Retinal pigment epithelial cell (primary cell): ENCODE measurements at regions not wholly inside any gene's neighbourhood (a gene's known extent, or its start where the extent isn't known, plus 50 kb on each side); places are given as distances from the start of the nearest gene placed in this dataset.
"Not testable (repeated sequence)": the region's sequence is repeated elsewhere in the genome, so short reads cannot be mapped to it uniquely, and the experiment has no call there.

Experiments
- DNase-seq: peaks from one replicate; pipeline ENCODE4 v3.0.0-alpha.2; 2010; ENCODE audit warnings: low read depth
- H3K4me3 ChIP-seq: 2 replicates; pipeline ENCODE4 v1.5.1; 2011; ENCODE audit warnings: mild to moderate bottlenecking, low read length, control low read depth, moderate library complexity
- TF ChIP-seq, protein P1 (sequence below): conservative IDR thresholded peaks from 2 replicates; pipeline ENCODE4 v1.5.1; 2011; ENCODE audit warnings: low read depth, low read length, control low read depth, inconsistent platforms

DNA sequence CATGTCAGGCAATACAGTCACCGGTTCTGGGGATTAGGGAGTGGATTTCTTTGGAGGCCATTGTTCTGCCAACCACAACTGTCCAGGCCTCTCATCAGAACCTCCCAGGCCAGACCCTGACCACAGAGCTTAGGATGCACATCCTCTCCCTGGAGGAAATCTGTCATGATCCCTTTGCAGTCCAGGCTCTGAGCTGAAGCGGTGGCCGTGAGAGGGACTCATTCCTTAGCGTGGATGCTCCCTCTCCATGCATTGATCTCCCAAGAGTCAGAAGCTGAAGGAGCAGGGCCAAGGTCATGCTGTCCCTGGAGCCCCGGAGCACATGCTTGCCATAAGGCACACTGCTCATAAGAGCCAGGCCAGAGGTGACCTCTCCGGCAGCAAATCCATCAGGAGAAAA, 181.4 kb downstream of the COPRS start:
- TF ChIP-seq, protein P1, sequence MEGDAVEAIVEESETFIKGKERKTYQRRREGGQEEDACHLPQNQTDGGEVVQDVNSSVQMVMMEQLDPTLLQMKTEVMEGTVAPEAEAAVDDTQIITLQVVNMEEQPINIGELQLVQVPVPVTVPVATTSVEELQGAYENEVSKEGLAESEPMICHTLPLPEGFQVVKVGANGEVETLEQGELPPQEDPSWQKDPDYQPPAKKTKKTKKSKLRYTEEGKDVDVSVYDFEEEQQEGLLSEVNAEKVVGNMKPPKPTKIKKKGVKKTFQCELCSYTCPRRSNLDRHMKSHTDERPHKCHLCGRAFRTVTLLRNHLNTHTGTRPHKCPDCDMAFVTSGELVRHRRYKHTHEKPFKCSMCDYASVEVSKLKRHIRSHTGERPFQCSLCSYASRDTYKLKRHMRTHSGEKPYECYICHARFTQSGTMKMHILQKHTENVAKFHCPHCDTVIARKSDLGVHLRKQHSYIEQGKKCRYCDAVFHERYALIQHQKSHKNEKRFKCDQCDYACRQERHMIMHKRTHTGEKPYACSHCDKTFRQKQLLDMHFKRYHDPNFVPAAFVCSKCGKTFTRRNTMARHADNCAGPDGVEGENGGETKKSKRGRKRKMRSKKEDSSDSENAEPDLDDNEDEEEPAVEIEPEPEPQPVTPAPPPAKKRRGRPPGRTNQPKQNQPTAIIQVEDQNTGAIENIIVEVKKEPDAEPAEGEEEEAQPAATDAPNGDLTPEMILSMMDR: no peak
- H3K4me3 ChIP-seq: no peak overlapping the region
- no peak for DNase-seq

DNA sequence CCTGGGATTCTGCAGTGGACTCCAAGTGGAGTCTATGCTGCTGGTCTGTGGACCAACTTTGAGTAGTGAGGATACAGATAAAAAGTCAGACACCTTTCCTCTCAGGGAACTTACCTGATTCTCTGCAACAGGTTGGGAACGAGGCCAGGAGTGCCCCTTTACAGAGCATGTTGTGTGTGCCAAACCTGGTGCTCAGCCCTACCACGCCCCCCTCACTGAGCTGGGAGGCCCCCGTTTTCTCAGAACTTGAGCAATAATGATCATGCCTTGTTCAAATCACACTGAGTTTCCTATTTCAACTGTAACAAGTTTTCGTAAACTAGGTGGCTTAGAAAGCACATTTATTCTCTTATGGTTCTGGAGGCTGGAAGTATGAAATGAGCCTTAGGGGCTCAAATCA, 182.0 kb downstream of the COPRS start:
- TF ChIP-seq, protein P1: no peak
- no peak overlapping the region for H3K4me3 ChIP-seq
- DNase-seq: no peak

DNA sequence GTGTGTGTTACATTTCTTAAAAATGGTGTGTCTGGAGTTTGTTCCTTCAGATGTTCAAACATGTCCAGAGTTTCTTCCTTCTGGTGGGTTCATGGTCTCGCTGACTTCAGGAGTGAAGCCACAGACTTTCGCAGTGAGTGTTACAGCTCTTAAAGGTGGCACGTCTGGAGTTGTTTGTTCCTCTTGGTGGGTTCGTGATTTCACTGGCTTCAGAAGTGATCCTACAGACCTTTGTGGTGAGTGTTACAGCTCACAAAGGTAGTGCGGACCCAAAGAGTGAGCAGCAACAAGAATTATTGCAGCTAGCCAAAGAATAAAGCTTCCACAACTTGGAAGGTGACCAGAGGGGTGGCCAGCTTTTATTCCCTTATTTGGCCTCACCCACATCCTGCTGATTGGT, 183.7 kb downstream of the COPRS start:
- DNase-seq: not testable (repeated sequence)

DNA sequence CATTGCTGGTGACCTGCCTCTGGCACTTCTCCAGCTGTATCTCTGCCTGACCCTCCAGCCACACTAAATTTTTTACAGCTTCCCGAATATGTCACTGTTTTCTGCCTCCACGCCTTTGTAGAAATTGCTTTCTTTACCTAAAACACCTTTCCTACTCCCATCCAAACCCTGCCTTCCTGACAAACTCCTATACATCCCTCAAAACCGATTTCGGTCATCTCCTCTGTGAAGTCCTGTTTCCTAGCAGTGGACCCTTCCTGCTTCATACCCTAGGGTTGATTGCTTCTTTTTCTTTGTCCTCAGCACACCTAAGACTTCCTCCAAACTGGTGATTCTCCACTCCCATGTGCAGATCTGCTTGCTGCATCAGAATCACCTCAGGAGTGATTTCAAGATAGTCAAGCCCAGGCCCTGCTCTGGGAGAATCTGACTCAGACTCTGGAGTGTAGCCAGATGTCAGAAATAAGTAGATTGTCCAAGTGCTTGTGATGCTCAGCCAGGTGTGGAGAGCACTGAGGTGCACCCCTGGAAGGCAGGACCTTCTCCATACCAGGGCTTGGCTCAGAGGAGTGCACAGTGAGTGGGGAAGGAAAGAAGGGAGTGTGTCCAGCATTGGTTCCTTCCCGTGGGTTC, 184.2 kb downstream of the COPRS start:
- H3K4me3 ChIP-seq: no peak overlapping the region
- TF ChIP-seq, protein P1: no peak
- no peak for DNase-seq

More for the DNA sequence above, 183.7 kb downstream of the COPRS start:
- H3K4me3 ChIP-seq: not testable (repeated sequence)

DNA sequence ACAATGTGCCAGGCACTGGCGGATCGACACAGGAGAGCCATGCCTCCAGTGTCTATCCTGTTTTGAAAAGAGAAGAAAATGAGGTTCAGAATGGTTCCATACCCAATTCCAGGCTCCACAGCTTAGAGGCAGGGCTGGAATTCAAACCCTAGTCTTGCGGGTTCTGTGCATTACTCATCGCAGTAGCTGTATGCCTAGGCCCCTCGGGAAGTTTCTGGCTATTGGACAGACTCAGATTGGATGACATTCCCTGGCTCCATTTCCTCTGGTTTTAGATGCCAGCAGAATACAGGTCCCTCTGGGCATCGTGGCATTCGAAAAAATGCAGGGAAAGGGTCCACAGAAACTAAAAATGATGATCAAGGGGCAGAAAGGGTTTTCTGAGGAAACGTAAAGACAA, 184.7 kb downstream of the COPRS start:
- no peak for DNase-seq
- TF ChIP-seq, protein P1: no peak
- H3K4me3 ChIP-seq: no peak overlapping the region

DNA sequence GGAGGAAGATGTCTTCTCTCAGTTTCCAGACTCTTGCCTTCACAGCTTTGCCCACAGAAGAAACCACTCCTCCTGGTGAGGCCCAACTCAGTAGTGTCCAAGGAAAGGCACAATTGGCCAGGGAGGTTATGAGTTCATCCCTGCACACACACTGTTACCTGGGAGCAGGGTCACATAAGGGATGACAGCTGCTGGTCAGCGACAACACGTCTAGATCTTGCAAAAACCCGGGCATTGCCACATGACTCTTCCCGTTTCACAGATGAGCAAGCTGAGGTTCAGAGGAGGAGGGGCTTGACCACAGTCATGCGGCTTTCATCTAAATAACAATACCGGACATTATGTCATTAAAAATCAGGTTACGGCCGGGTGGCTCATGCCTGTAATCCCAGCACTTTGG, 186.0 kb downstream of the COPRS start:
- no peak overlapping the region for H3K4me3 ChIP-seq
- no peak for DNase-seq
- TF ChIP-seq, protein P1: no peak

DNA sequence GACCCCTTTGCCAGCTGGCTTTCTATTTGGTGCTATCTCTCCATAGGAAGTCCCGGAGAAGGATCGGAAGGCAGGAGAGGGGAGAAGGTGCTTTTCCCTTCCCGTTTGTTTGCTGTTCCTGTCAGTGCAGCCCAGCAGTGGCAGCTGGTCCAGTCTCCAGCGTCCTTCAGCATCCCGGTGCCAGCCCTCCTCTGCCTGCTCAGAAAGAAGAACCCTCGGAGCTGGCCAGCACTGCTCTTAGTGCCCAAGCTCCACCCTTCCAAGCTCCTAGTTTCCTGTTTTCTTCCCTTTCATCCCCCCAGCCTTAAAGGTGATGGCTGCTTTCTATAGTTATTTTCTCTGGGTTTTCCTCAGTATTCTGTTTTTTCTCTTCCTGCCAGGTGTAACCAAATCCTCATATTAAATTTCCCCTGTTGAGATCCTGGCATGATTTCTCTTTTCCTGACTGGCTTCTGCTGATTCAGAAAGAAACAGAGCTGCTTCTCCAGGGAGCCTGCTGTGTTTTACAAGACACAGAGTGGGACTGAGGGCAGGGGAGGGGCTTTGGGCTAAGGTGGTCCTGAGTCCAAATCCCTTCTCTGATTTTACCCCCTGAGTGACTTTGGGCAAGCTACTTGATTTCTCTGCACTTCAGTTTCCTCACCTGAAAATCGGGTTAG, 186.8 kb downstream of the COPRS start:
- TF ChIP-seq, protein P1: no peak
- DNase-seq: no peak
- H3K4me3 ChIP-seq: no peak overlapping the region
